PC-9 (cell line): ENCODE measurements at regions not wholly inside any gene's neighbourhood (a gene's known extent, or its start where the extent isn't known, plus 50 kb on each side); places are given as distances from the start of the nearest gene placed in this dataset.

ENCODE experiments used
- BruUV-seq: library from RNA; stranded (reverse); fragments of 400-500 nt; replicated peaks from 2 replicates; lab custom pipeline; 2021; lab: Mats Ljungman, UMichigan
- CTCF ChIA-PET: fragments of 300-600 bp; sonication (Branson Sonifier 250); formaldehyde crosslinking; loops from one replicate; lab custom pipeline; 2022; ENCODE audit warnings: antibody characterized with exemption; lab: Charles Lee
- POLR2A ChIA-PET: fragments of 300-600 bp; sonication (Branson Sonifier 250); formaldehyde crosslinking; loops from one replicate; lab custom pipeline; 2022; ENCODE audit warnings: antibody characterized with exemption; ENCODE audit not compliant: unreplicated experiment; lab: Charles Lee
- DNase-seq, 2 experiments: peaks; one replicate each; pipeline versions ENCODE4 v3.0.0 to v3.0.0-alpha.2; 2015 to 2022; ENCODE audit warnings: mixed read lengths in 1 of 2
- H2AFZ ChIP-seq: fragments of 200-600 bp; sonication (generic); 2 replicates; pipeline ENCODE4 v1.8.1; 2017; ENCODE audit warnings: antibody characterized with exemption
- H3F3A ChIP-seq: fragments of 200-600 bp; sonication (generic); 2 replicates; pipeline ENCODE4 v1.8.1; 2017; ENCODE audit warnings: antibody characterized with exemption, mild to moderate bottlenecking, low read depth; ENCODE audit not compliant: insufficient read depth
- H3K27ac ChIP-seq: fragments of 200-600 bp; sonication (generic); 2 replicates; pipeline ENCODE4 v1.6.1; 2016; ENCODE audit warnings: mixed run types
- H3K27me3 ChIP-seq: fragments of 200-600 bp; sonication (generic); 2 replicates; pipeline ENCODE4 v1.6.1; 2016; ENCODE audit warnings: low read depth, mixed run types; ENCODE audit not compliant: insufficient read depth
- H3K36me3 ChIP-seq: fragments of 200-600 bp; sonication (generic); 2 replicates; pipeline ENCODE4 v1.6.1; 2016; ENCODE audit warnings: low read depth, mixed run types
- H3K4me1 ChIP-seq: fragments of 200-600 bp; sonication (generic); replicated peaks from 2 replicates; pipeline ENCODE4 v1.6.1; 2016; ENCODE audit warnings: mixed run types; ENCODE audit not compliant: insufficient read depth
- H3K4me2 ChIP-seq: fragments of 200-600 bp; sonication (generic); 2 replicates; pipeline ENCODE4 v1.6.1; 2017; ENCODE audit warnings: mixed run types
- H3K4me3 ChIP-seq: fragments of 200-600 bp; sonication (generic); 2 replicates; pipeline ENCODE4 v1.6.1; 2016; ENCODE audit warnings: mixed run types
- H3K79me2 ChIP-seq: fragments of 200-600 bp; sonication (generic); 2 replicates; pipeline ENCODE4 v1.6.1; 2017; ENCODE audit warnings: low read depth, mixed run types
- H3K9me2 ChIP-seq: fragments of 200-600 bp; sonication (generic); 2 replicates; pipeline ENCODE4 v1.8.1; 2017; ENCODE audit warnings: mild to moderate bottlenecking; ENCODE audit not compliant: insufficient read depth
- H3K9me3 ChIP-seq: fragments of 200-600 bp; sonication (generic); 2 replicates; pipeline ENCODE4 v1.8.1; 2016; ENCODE audit warnings: low read depth; ENCODE audit not compliant: insufficient read depth
- H4K20me1 ChIP-seq: fragments of 200-600 bp; sonication (generic); 2 replicates; pipeline ENCODE4 v1.8.1; 2017; ENCODE audit not compliant: insufficient read depth
- EZH2 ChIP-seq: fragments of 200-600 bp; sonication (generic); IDR thresholded peaks from 2 replicates; pipeline ENCODE4 v1.8.0; 2017; ENCODE audit warnings: antibody characterized with exemption, low read depth
- intact Hi-C: fragments of 100-400 bp; cut with micrococcal nuclease; formaldehyde crosslinking; loops from one replicate; pipeline ENCODE4 v1.10.0; 2022; ENCODE audit not compliant: unreplicated experiment
- TF ChIP-seq, protein P1 (sequence below): fragments of 200-600 bp; sonication (generic); conservative IDR thresholded peaks from 2 replicates; pipeline ENCODE4 v1.6.1; 2017; ENCODE audit warnings: mixed run types, antibody characterized with exemption, mild to moderate bottlenecking, moderate library complexity

DNA sequence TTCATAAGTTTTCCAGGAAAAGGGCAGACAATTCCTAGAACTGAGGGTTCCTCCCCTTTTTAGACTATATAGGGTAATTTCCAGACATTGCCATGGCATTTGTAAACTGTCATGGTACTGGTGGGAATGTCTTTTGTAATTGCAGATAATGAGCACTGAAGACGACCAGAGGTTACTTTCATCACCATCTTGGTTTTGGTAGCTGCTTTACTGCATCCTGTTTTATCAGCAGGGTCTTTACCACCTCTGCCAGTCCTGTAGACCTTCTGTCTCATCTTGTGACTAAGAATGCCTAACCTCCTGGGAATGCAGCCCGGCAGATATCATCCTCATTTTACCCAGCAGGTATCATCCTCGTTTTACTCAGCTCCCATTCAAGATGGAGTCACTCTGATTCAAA lies 583.9 kb upstream of the KLHL29 start:
- H3K4me2 ChIP-seq: no peak overlapping the region
- no TSS peak for BruUV-seq
- H3K9me3 ChIP-seq: no peaks in the 10 kb centered on the region
- no peaks in the 10 kb centered on the region for H4K20me1 ChIP-seq
- H3K36me3 ChIP-seq: no peaks in the 10 kb centered on the region
- intact Hi-C loops: no loop called here
- no peaks in the 10 kb centered on the region for H3K79me2 ChIP-seq
- TF ChIP-seq, protein P1, sequence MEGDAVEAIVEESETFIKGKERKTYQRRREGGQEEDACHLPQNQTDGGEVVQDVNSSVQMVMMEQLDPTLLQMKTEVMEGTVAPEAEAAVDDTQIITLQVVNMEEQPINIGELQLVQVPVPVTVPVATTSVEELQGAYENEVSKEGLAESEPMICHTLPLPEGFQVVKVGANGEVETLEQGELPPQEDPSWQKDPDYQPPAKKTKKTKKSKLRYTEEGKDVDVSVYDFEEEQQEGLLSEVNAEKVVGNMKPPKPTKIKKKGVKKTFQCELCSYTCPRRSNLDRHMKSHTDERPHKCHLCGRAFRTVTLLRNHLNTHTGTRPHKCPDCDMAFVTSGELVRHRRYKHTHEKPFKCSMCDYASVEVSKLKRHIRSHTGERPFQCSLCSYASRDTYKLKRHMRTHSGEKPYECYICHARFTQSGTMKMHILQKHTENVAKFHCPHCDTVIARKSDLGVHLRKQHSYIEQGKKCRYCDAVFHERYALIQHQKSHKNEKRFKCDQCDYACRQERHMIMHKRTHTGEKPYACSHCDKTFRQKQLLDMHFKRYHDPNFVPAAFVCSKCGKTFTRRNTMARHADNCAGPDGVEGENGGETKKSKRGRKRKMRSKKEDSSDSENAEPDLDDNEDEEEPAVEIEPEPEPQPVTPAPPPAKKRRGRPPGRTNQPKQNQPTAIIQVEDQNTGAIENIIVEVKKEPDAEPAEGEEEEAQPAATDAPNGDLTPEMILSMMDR: no peak
- no peak for TF ChIP-seq EZH2
- H3K27me3 ChIP-seq: no peaks in the 10 kb centered on the region
- no peaks in the 10 kb centered on the region for H3F3A ChIP-seq
- CTCF ChIA-PET: no interaction called here
- no peak for DNase-seq
- no peak overlapping the region for H3K4me3 ChIP-seq
- H3K27ac ChIP-seq: no peak overlapping the region
- no peaks in the 10 kb centered on the region for H3K9me2 ChIP-seq
- POLR2A ChIA-PET: no interaction called here
- H3K4me1 ChIP-seq: no peaks in the 10 kb centered on the region
- no peak overlapping the region for H2AFZ ChIP-seq

DNA sequence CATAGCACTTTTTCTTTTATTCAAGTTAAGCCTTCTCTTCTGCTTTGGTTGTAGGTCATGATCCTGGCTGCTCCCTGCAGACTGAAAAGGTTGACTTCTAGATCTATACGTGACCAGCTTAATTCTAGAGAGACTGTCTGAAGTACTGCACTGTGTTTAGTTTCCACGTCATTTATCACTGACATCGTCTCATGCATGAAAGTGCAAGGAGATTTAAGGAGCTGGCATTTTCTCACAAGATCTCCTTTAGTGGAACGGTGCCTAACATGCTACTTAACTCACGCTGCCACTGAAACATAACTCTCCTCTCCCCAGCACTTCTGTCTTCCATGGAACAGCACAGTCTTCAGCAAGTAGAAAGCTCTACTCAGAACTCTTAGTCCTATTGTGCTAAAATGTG lies 583.0 kb upstream of the KLHL29 start:
- TF ChIP-seq, protein P1: no peak
- TF ChIP-seq EZH2: no peak
- Histone ChIP-seq H3K4me1 (no peaks in the 10 kb centered on the region), H3K36me3 (no peaks in the 10 kb centered on the region), H3F3A (no peaks in the 10 kb centered on the region), H4K20me1 (no peaks in the 10 kb centered on the region), H3K9me3 (no peaks in the 10 kb centered on the region), H3K79me2 (no peaks in the 10 kb centered on the region), H3K27ac (no peak overlapping the region), H3K4me3 (no peak overlapping the region), H2AFZ (no peak overlapping the region), H3K27me3 (no peaks in the 10 kb centered on the region), H3K4me2 (no peak overlapping the region), H3K9me2 (no peaks in the 10 kb centered on the region)
- no peak for DNase-seq
- no TSS peak for BruUV-seq
- POLR2A ChIA-PET: no interaction called here
- CTCF ChIA-PET: no interaction called here
- intact Hi-C loops: no loop called here

DNA sequence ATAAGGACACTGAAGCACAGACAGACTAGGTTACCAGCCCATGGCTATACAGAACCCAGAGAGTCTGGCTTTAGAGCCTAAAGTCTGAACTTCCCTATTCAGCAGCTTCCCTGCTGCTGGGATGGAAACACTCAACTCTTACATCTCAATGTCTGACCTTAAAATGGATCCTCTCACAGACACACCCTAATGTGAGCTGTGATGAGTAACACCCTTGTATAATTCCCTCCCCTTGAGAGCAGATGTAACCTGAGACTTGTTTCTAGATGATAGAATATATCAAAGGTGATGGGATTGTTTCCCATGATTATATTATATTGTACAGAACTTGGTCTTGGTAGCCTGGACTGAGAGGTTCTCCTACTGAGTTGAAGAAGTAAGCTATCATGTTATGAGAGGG lies 577.1 kb upstream of the KLHL29 start:
- Histone ChIP-seq H3K9me3 (no peaks in the 10 kb centered on the region), H3K36me3 (no peaks in the 10 kb centered on the region), H2AFZ (no peak overlapping the region), H3K4me2 (no peak overlapping the region), H3K4me1 (no peaks in the 10 kb centered on the region), H3K79me2 (no peaks in the 10 kb centered on the region), H3K27ac (no peak overlapping the region), H3K4me3 (no peak overlapping the region), H4K20me1 (no peaks in the 10 kb centered on the region), H3K9me2 (no peaks in the 10 kb centered on the region), H3K27me3 (no peaks in the 10 kb centered on the region), H3F3A (no peaks in the 10 kb centered on the region)
- ChIA-PET CTCF (no interaction called here), POLR2A (no interaction called here)
- no TSS peak for BruUV-seq
- TF ChIP-seq EZH2: no peak
- TF ChIP-seq, protein P1: no peak
- no peak for DNase-seq
- intact Hi-C loops: no loop called here
